Epithelial cell of proximal tubule (primary cell): ENCODE measurements at regions not wholly inside any gene's neighbourhood (a gene's known extent, or its start where the extent isn't known, plus 50 kb on each side); places are given as distances from the start of the nearest gene placed in this dataset.

ENCODE experiments used
- DNase-seq: peaks from one replicate; pipeline ENCODE4 v3.0.0-alpha.2; 2011; ENCODE audit warnings: low read depth
- H3K4me3 ChIP-seq: 2 replicates; pipeline ENCODE4 v1.5.1; 2011; ENCODE audit warnings: low read depth, mild to moderate bottlenecking, low read length
- TF ChIP-seq, protein P1 (sequence below): conservative IDR thresholded peaks from 2 replicates; pipeline ENCODE4 v1.5.1; 2012; ENCODE audit warnings: low read depth, mild to moderate bottlenecking, low read length

DNA sequence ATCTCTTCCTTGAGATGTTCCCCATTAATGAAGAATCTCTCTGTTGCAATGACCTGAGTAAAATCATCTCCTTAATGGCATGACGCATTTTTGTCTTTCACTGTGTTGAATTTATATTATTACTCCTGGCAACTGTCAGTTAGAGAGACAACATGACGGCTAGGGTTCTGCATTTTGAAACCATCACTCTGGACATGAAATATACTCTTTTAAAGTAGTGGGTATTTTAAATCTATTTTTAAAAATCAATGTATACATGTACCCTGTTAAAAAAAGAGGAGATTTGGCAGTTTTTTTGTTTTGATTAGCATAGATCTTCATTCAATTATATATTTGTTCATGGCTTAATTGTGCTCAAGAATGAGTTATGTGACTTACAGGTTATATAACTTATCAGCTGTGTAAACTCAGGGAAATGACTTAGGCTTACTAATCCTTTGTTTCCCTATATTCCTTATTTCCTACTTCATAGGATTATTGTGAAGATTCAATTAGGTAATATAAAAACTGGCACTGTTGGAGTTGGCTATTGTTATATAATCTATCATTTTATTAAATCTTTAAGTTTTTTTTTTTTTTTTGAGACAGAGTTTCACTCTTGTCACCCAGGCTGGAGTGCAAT is 632.0 kb upstream of the SPRY2 start:
- no peak for DNase-seq
- H3K4me3 ChIP-seq = no peak overlapping the region
- TF ChIP-seq, protein P1, sequence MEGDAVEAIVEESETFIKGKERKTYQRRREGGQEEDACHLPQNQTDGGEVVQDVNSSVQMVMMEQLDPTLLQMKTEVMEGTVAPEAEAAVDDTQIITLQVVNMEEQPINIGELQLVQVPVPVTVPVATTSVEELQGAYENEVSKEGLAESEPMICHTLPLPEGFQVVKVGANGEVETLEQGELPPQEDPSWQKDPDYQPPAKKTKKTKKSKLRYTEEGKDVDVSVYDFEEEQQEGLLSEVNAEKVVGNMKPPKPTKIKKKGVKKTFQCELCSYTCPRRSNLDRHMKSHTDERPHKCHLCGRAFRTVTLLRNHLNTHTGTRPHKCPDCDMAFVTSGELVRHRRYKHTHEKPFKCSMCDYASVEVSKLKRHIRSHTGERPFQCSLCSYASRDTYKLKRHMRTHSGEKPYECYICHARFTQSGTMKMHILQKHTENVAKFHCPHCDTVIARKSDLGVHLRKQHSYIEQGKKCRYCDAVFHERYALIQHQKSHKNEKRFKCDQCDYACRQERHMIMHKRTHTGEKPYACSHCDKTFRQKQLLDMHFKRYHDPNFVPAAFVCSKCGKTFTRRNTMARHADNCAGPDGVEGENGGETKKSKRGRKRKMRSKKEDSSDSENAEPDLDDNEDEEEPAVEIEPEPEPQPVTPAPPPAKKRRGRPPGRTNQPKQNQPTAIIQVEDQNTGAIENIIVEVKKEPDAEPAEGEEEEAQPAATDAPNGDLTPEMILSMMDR = no peak

DNA sequence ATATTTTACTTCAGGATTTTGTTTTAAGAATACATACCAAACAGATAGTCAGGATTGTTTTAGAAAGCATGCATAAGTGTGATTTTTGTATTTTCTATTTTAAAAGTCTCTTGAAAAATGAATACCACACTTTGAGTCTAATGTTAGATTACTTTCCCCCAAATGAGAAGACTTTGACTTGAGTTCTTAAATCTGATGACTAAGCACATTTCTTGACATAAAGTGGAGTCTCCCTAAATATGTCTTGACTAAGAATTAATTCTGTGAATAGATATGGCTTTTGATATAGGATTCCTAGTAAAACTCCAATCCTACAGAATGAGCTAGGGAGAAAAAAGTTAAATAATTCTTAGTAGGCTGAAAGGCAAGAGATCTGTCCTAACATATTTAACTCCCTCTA is 624.2 kb upstream of the SPRY2 start:
- no peak for DNase-seq
- no peak overlapping the region for H3K4me3 ChIP-seq
- TF ChIP-seq, protein P1 = no peak

DNA sequence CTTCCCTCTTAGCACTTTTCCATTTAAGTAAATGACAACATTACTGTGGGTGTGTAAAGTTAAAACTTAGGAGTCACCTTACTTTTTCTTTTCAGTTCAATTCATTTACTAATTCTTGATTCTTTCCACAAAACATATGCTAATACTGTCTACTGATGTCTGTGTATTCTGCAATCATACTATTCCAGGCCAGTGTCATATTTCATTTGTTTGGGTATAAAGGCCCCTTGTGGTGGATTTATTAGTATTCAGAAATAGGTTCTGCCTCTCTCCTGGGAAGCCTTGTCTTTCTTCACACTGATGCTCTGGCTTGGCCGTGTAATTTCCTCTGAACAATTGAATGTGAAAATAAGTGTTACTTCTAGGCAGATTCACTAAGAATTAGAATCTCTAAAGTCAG is 621.9 kb upstream of the SPRY2 start:
- H3K4me3 ChIP-seq = no peak overlapping the region
- TF ChIP-seq, protein P1 = no peak
- DNase-seq = no peak

DNA sequence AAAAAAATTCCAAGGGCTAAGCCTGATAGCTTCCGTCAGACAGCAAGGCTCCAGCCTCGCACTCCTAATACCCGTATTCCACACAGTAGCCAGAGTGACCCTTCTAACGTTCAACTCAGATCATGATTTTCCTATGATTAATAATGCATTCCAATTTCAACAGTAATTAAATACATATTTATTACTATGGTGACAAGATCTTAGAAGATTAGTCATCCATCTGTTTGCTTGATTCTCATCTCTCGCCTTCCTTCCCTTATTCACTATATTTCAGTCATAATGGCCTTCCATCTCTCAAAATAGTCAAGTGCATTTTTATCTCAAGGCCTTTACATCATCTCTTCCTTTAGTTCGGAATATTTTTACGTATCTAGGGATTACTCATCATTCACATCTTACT is 621.2 kb upstream of the SPRY2 start:
- no peak for DNase-seq
- no peak overlapping the region for H3K4me3 ChIP-seq

DNA sequence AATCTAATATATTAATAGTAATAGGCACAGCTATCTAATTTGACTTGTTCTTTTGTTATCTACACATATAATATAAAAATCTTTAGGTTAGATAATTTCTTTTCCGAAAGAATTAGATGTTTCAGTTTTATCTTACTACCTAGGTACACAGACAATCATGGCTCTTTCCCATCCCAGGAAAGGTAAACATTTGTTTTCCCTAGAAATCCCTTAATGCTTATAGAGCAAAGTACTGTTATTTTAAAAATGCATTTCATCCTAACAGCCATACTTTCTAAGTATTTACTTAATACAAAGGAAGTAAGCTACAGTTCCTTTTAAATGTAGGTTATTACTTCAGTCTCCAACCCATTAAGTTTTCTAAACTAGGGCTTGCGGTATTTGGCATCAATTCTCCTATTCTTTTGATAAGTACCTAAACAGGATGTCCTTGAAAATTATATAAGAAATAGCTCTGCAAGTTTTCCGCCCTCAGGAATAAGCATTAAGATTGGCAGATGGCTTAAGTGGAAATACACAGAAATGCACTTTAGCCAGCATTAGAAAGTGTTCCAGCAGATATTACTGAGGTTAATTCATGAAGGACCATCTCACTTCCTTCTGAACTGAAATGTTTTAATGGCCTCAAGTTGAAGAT is 616.2 kb upstream of the SPRY2 start:
- DNase-seq = no peak
- TF ChIP-seq, protein P1 = no peak
- no peak overlapping the region for H3K4me3 ChIP-seq

More for the DNA sequence above, 621.2 kb upstream of the SPRY2 start:
- TF ChIP-seq, protein P1 = no peak

DNA sequence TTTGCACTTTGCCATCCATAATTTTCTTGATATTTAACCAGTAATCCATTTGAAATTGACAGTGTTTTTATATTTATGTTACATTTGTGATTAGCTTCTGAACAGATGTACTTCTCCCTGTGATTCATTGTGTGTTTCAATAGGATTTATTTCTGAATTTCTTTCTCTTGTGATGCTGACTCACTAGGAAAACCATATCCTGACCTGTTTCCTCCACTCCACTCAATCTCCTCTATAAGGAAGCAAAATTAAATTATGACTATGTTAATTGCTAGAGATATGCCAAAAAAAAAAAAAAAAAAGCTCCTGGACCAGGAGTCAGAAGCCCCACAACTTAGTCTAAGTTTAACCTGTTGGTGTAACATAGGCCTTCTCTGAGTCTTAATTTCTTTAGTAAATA is 614.6 kb upstream of the SPRY2 start:
- DNase-seq = no peak
- H3K4me3 ChIP-seq = no peak overlapping the region

More for the DNA sequence above, 614.6 kb upstream of the SPRY2 start:
- TF ChIP-seq, protein P1 = no peak
